ENCODE measurements at regions not wholly inside any gene's neighbourhood (a gene's known extent, or its start where the extent isn't known, plus 50 kb on each side); places are given as distances from the start of the nearest gene placed in this dataset.

GRCh38 chr11:70948855-70949531 lies 303.4 kb downstream of the SHANK2 start:
- Histone ChIP-seq H4K8ac (replicated peaks; ENCODE audit: insufficient read length, low read depth, low read length) (no peak overlapping the region), H2BK20ac (ENCODE audit: low read depth, low read length, poor library complexity, severe bottlenecking) (no peak overlapping the region), H3K4ac (ENCODE audit: low read depth, low read length) (no peak overlapping the region), H3K9me3 (ENCODE audit: control insufficient read depth, low read depth, low read length) (no peaks in the 10 kb centered on the region), H3K9ac (ENCODE audit: extremely low read depth, insufficient read length, low read length) (no peak overlapping the region), H4K91ac (ENCODE audit: insufficient read length, low read depth, low read length) (no peak overlapping the region), H3K23ac (ENCODE audit: insufficient read length, low read depth, low read length) (no peak overlapping the region), H3K4me1 (ENCODE audit: insufficient read depth, low read length) (no peaks in the 10 kb centered on the region), H2BK12ac (ENCODE audit: insufficient read length, low read depth, low read length) (no peak overlapping the region), H4K5ac (ENCODE audit: insufficient read length, low read depth, low read length) (no peak overlapping the region), H2BK15ac (ENCODE audit: low read depth, low read length) (no peak overlapping the region), H4K20me1 (ENCODE audit: control insufficient read depth, insufficient read depth, insufficient read length) (no peaks in the 10 kb centered on the region), H3K4me2 (ENCODE audit: insufficient read depth, insufficient read length, low read length) (no peak overlapping the region), H3K27ac (ENCODE audit: insufficient read length, low read depth, low read length) (no peak overlapping the region), H3K79me1 (ENCODE audit: insufficient read depth, low read depth, low read length, poor library complexity, severe bottlenecking) (no peaks in the 10 kb centered on the region), H3T11ph (ENCODE audit: low read length) (no peak overlapping the region), H3K18ac (ENCODE audit: insufficient read length, low read depth, low read length) (no peak overlapping the region), H2BK120ac (ENCODE audit: low read depth, low read length, poor library complexity, severe bottlenecking) (no peak overlapping the region), H3K79me2 (ENCODE audit: insufficient read depth, low read length) (0 out of 2 replicates have a peak, but pooled peaks cover 2% of the 10 kb centered on the region), H2BK5ac (ENCODE audit: insufficient read length, low read length) (no peak overlapping the region), H2AFZ (ENCODE audit: low read length) (no peak overlapping the region), H3K23me2 (ENCODE audit: insufficient read length, low read depth, low read length, poor library complexity, severe bottlenecking) (no peaks in the 10 kb centered on the region), H2AK5ac (ENCODE audit: insufficient read length, low read length) (no peak overlapping the region), H3K56ac (ENCODE audit: insufficient read length, low read depth, low read length) (no peak overlapping the region), H3K14ac (ENCODE audit: insufficient read depth, low read length) (no peak overlapping the region), H3K27me3 (ENCODE audit: insufficient read depth, low read length) (no peaks in the 10 kb centered on the region)
- Mint-ChIP-seq H3K4me3 (no peak overlapping the region), H3K4me1 (peaks cover 6 to 11% of the 10 kb centered on the region in 2 experiments; a peak in 3 of 4 replicates), H3K36me3 (ENCODE audit: insufficient read depth in 1 of 3, low read depth in 3 of 3) (peaks cover 18 to 37% (median 24%) of the 10 kb centered on the region in 3 experiments), H3K9me3 (peaks cover 6 to 16% of the 10 kb centered on the region in 2 experiments; a peak in 4 of 5 replicates), H3K27ac (no peak overlapping the region), H3K27me3 (ENCODE audit: low read depth) (peaks cover 3% of the 10 kb centered on the region; the same call in 1 of the 2 replicates)
- DNase-seq: no peak
- TF ChIP-seq CTCF (conservative IDR thresholded peaks at IDR 0.05): no peak
- no CpG with 5 or more reads among the region's 19 CpGs for WGBS (ENCODE audit: extremely low coverage, insufficient read length, low lambda C conversion rate)
